ENCODE measurements at regions not wholly inside any gene's neighbourhood (a gene's known extent, or its start where the extent isn't known, plus 50 kb on each side); places are given as distances from the start of the nearest gene placed in this dataset.

GRCh38 chr9:126219166-126219565 is 107.5 kb upstream of the MVB12B start:
- TF ChIP-seq POLR2A (IDR thresholded peaks at IDR 0.05; ENCODE audit: low read length) (no peak), GATA1 (IDR thresholded peaks at IDR 0.05; ENCODE audit: low read depth, low read length) (no peak)

All from erythroblast (primary cell).